ENCODE measurements at regions not wholly inside any gene's neighbourhood (a gene's known extent, or its start where the extent isn't known, plus 50 kb on each side); places are given as distances from the start of the nearest gene placed in this dataset.

- peak overlapping the region; percentile 22 to 75 for H3K4me3 Mint-ChIP-seq
- H3K9me3 Mint-ChIP-seq = peaks cover 0 to 5% of the 10 kb centered on the region in 2 donors
- peak; percentile 68 for ATAC-seq (replicated peaks in 1 of 2)
- peak overlapping the region; percentile 92 for H3K27ac Mint-ChIP-seq
- H3K36me3 Mint-ChIP-seq (ENCODE audit: insufficient read depth in 2 of 2) = peaks cover 0 to 1% of the 10 kb centered on the region in 2 donors
- no peak for DNase-seq
- H3K27me3 Mint-ChIP-seq (ENCODE audit: low read depth) = no peaks in the 10 kb centered on the region
- H3K4me1 Mint-ChIP-seq (ENCODE audit: low read depth) = peaks cover 63% of the 10 kb centered on the region
These were observed 107.7 kb upstream of the KLF6 start for GRCh38 chr10:3892440-3893425.

DNA sequence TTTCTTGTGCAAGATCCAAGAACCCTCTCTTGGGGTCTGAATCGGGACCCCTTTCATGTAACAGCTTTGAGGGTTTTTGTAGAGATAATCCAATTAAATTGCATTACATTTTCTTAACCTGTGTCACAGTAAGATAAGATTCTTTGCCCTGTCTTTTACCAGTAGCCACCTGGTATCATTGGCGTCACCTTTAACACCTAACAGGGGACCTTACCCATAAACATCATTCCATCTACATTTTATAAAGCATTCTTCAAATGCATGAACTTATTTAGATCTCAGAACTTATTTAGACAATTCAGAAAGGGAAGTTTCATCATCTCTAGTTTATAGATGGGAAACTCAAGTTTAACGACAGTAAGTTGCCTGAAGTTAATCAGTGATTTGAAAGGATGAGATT lies 106.4 kb upstream of the KLF6 start:
- Mint-ChIP-seq H3K27me3 (ENCODE audit: low read depth) (no peaks in the 10 kb centered on the region), H3K9me3 (peaks cover 0 to 5% of the 10 kb centered on the region in 2 donors), H3K36me3 (ENCODE audit: insufficient read depth in 2 of 2) (peaks cover 0 to 1% of the 10 kb centered on the region in 2 donors), H3K4me1 (ENCODE audit: low read depth) (peaks cover 68% of the 10 kb centered on the region), H3K4me3 (no peak overlapping the region), H3K27ac (no peak overlapping the region)
- ATAC-seq (replicated peaks in 1 of 2) = no peak
- no peak for DNase-seq

GRCh38 chr10:3890602-3891352 lies 105.8 kb upstream of the KLF6 start:
- H3K9me3 Mint-ChIP-seq = peaks cover 0 to 5% of the 10 kb centered on the region in 2 donors
- peaks cover 0 to 1% of the 10 kb centered on the region in 2 donors for H3K36me3 Mint-ChIP-seq (ENCODE audit: insufficient read depth in 2 of 2)
- H3K27me3 Mint-ChIP-seq (ENCODE audit: low read depth) = no peaks in the 10 kb centered on the region
- H3K27ac Mint-ChIP-seq = no peak overlapping the region
- peaks cover 61% of the 10 kb centered on the region for H3K4me1 Mint-ChIP-seq (ENCODE audit: low read depth)
- no peak for ATAC-seq (replicated peaks in 1 of 2)
- H3K4me3 Mint-ChIP-seq = no peak overlapping the region
- no peak for DNase-seq

DNA sequence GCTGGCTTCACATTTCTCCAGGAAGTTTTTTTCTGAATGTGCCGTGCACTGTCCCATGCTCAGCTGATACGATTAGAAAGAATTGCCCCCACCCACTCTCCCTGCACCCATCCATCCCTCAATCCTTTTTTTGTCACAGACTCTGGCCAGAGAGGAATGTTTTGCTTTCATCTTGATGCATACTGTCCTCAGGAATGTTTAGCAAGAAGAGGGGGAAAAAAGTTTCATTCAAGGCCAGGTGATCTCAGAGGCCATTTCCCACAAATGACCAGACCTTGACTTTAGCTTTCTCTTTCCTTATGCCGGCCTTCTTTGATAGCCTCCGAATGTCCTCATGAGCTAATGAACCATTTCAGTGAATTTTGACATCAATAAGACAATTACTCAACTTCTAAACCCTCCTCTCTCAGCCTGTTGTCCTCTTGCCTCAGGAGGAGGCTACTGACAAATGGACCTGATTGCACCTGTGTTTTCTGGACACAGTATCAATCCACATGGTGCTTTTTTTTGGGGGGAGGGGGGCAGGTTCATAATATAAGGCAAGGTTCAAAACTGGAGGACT lies 105.0 kb upstream of the KLF6 start:
- peaks cover 0 to 5% of the 10 kb centered on the region in 2 donors for H3K9me3 Mint-ChIP-seq
- peaks cover 0 to 1% of the 10 kb centered on the region in 2 donors for H3K36me3 Mint-ChIP-seq (ENCODE audit: insufficient read depth in 2 of 2)
- peaks cover 54% of the 10 kb centered on the region for H3K4me1 Mint-ChIP-seq (ENCODE audit: low read depth)
- no peaks in the 10 kb centered on the region for H3K27me3 Mint-ChIP-seq (ENCODE audit: low read depth)
- no peak overlapping the region for H3K27ac Mint-ChIP-seq
- no peak for DNase-seq
- no peak for ATAC-seq (replicated peaks in 1 of 2)
- no peak overlapping the region for H3K4me3 Mint-ChIP-seq

DNA sequence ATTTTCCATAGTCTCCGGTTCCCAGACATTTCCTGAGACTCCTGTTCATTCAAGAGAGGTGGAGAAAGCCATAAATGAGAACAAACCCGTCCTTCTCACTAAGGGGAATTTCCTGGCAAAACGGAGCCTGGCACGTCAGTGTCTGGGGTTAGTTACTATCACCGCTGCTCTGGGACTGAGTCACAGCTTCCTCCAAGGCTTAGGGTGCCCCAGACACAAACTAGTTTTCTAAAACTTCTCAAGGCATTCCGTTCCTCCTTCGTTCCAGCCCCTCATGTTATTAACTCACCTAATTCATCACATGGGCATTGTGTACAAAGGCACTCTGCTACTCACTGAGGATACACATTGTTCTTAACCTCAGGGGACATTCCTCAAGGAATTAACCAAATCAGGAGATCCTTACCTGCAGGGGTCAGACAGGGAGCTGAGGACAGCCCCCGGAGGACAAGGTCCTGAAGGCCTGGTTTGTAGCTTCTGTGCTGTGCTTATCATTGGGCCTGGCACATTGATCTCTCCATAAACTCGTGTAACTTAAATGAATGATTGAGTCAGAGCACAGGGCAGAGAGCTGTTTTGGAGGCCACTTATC lies 103.0 kb upstream of the KLF6 start:
- Mint-ChIP-seq H3K9me3 (peaks cover 0 to 5% of the 10 kb centered on the region in 2 donors), H3K4me3 (peak overlapping the region; percentile 69 to 92), H3K4me1 (ENCODE audit: low read depth) (peaks cover 57% of the 10 kb centered on the region), H3K27ac (peak overlapping the region; percentile 96), H3K27me3 (ENCODE audit: low read depth) (no peaks in the 10 kb centered on the region), H3K36me3 (ENCODE audit: insufficient read depth in 2 of 2) (peaks cover 0 to 1% of the 10 kb centered on the region in 2 donors)
- ATAC-seq (replicated peaks in 1 of 2) (peak; percentile 83 to 88), DNase-seq (peak; percentile 69 to 73)

- peaks cover 54% of the 10 kb centered on the region for H3K4me1 Mint-ChIP-seq (ENCODE audit: low read depth)
- no peaks in the 10 kb centered on the region for H3K27me3 Mint-ChIP-seq (ENCODE audit: low read depth)
These were observed 102.4 kb upstream of the KLF6 start for GRCh38 chr10:3887404-3887803.

DNA sequence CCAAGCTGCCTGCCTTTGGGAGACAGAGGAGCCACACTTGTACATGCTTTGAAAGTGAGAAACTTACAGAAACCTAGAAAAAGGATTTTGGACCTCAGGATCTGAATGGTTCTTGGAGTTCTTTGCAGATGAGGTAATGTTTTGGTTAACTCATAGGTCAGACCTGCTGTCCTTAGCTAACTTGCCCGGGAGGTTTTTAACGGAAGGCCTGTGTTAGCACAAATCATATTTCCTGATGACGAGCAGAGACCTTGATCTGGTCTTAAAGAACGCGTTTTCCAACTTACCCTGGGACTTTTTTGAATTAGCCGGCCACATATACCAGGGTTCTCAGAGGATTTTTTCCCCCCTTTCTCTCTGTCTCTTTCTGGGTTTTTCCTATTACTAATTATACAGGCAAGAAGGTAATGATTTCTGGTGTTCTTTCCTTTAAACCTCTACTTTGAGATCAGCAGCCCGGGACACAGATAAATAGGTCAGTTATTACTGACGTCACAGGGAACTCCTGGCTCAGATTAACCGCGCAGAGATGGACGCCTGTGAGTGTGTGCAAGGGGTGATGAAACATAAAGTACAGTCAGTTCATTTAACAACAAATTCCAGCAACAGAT lies 101.7 kb upstream of the KLF6 start:
- ATAC-seq (replicated peaks in 1 of 2) = peak in 1 of 2 donors; percentile 27
- H3K4me1 Mint-ChIP-seq (ENCODE audit: low read depth) = peaks cover 54% of the 10 kb centered on the region

More at GRCh38 chr10:3887404-3887803, 102.4 kb upstream of the KLF6 start:
- no peak for DNase-seq
- ATAC-seq (replicated peaks in 1 of 2) = no peak
- H3K27ac Mint-ChIP-seq = peak overlapping the region; percentile 96
- H3K36me3 Mint-ChIP-seq (ENCODE audit: insufficient read depth in 2 of 2) = peaks cover 1 to 3% of the 10 kb centered on the region in 2 donors
- H3K9me3 Mint-ChIP-seq = peaks cover 0 to 5% of the 10 kb centered on the region in 2 donors
- H3K4me3 Mint-ChIP-seq = peak overlapping the region; percentile 69 to 92

GRCh38 chr10:3886191-3886590 lies 101.2 kb upstream of the KLF6 start:
- Mint-ChIP-seq H3K27me3 (ENCODE audit: low read depth) (no peaks in the 10 kb centered on the region), H3K27ac (peak overlapping the region; percentile 96), H3K4me3 (peak overlapping the region; percentile 46 to 92), H3K4me1 (ENCODE audit: low read depth) (peaks cover 48% of the 10 kb centered on the region), H3K36me3 (ENCODE audit: insufficient read depth in 2 of 2) (peaks cover under 1 to 8% of the 10 kb centered on the region in 2 donors), H3K9me3 (peaks cover 3 to 5% of the 10 kb centered on the region in 2 donors)
- no peak for DNase-seq
- ATAC-seq (replicated peaks in 1 of 2) = no peak

More for the DNA sequence above, 101.7 kb upstream of the KLF6 start:
- no peaks in the 10 kb centered on the region for H3K27me3 Mint-ChIP-seq (ENCODE audit: low read depth)
- peak overlapping the region; percentile 46 to 92 for H3K4me3 Mint-ChIP-seq
- H3K9me3 Mint-ChIP-seq = peaks cover under 1 to 5% of the 10 kb centered on the region in 2 donors
- no peak for DNase-seq
- H3K36me3 Mint-ChIP-seq (ENCODE audit: insufficient read depth in 2 of 2) = peaks cover 1 to 6% of the 10 kb centered on the region in 2 donors
- H3K27ac Mint-ChIP-seq = peak overlapping the region; percentile 96

GRCh38 chr10:3882855-3883254 lies 97.8 kb upstream of the KLF6 start:
- Mint-ChIP-seq H3K27ac (no peak overlapping the region), H3K4me3 (no peak overlapping the region), H3K9me3 (peaks cover 2 to 3% of the 10 kb centered on the region in 2 donors), H3K4me1 (ENCODE audit: low read depth) (peaks cover 46% of the 10 kb centered on the region), H3K36me3 (ENCODE audit: insufficient read depth in 2 of 2) (peaks cover 0 to 8% of the 10 kb centered on the region in 2 donors), H3K27me3 (ENCODE audit: low read depth) (no peaks in the 10 kb centered on the region)
- ATAC-seq (replicated peaks in 1 of 2) (no peak), DNase-seq (no peak)

- Mint-ChIP-seq H3K36me3 (ENCODE audit: insufficient read depth in 2 of 2) (peaks cover 0 to 8% of the 10 kb centered on the region in 2 donors), H3K9me3 (peaks cover 2 to 3% of the 10 kb centered on the region in 2 donors), H3K4me1 (ENCODE audit: low read depth) (peaks cover 42% of the 10 kb centered on the region), H3K27ac (no peak overlapping the region), H3K4me3 (no peak overlapping the region), H3K27me3 (ENCODE audit: low read depth) (no peaks in the 10 kb centered on the region)
- ATAC-seq (replicated peaks in 1 of 2) = no peak
- DNase-seq = no peak
These were observed 96.6 kb upstream of the KLF6 start for GRCh38 chr10:3881622-3882021.

GRCh38 chr10:3879073-3879472 lies 94.1 kb upstream of the KLF6 start:
- Mint-ChIP-seq H3K4me3 (peak overlapping the region in 1 of 2 donors; percentile 51), H3K4me1 (ENCODE audit: low read depth) (peaks cover 59% of the 10 kb centered on the region)

More at GRCh38 chr10:3879073-3879472, 94.1 kb upstream of the KLF6 start:
- H3K9me3 Mint-ChIP-seq = peaks cover 2 to 3% of the 10 kb centered on the region in 2 donors
- H3K27ac Mint-ChIP-seq = no peak overlapping the region
- H3K36me3 Mint-ChIP-seq (ENCODE audit: insufficient read depth in 2 of 2) = peaks cover 0 to 8% of the 10 kb centered on the region in 2 donors
- DNase-seq (no peak), ATAC-seq (replicated peaks in 1 of 2) (no peak)
- no peaks in the 10 kb centered on the region for H3K27me3 Mint-ChIP-seq (ENCODE audit: low read depth)
